ENCODE measurements at regions not wholly inside any gene's neighbourhood (a gene's known extent, or its start where the extent isn't known, plus 50 kb on each side); places are given as distances from the start of the nearest gene placed in this dataset.

- no peak overlapping the region for H3K4me3 ChIP-seq (ENCODE audit: low read depth, low read length)
- no peak for DNase-seq (ENCODE audit: low read depth)
- no peak for TF ChIP-seq CTCF (conservative IDR thresholded peaks at IDR 0.05; ENCODE audit: low read depth, low read length)
Observed at GRCh38 chr5:24177821-24178220, 467.0 kb downstream of the CDH10 start.

GRCh38 chr5:24183981-24184380, 460.8 kb downstream of the CDH10 start:
- TF ChIP-seq CTCF (conservative IDR thresholded peaks at IDR 0.05; ENCODE audit: low read depth, low read length), result no peak
- H3K4me3 ChIP-seq (ENCODE audit: low read depth, low read length), result no peak overlapping the region
- DNase-seq (ENCODE audit: low read depth), result no peak

- H3K4me3 ChIP-seq (ENCODE audit: low read depth, low read length), result no peak overlapping the region
- no peak for TF ChIP-seq CTCF (conservative IDR thresholded peaks at IDR 0.05; ENCODE audit: low read depth, low read length)
- no peak for DNase-seq (ENCODE audit: low read depth)
Observed at GRCh38 chr5:24188216-24188925, 456.4 kb downstream of the CDH10 start.

GRCh38 chr5:24196789-24197188, 448.0 kb downstream of the CDH10 start:
- H3K4me3 ChIP-seq (ENCODE audit: low read depth, low read length), result no peak overlapping the region
- no peak for DNase-seq (ENCODE audit: low read depth)
- TF ChIP-seq CTCF (conservative IDR thresholded peaks at IDR 0.05; ENCODE audit: low read depth, low read length), result no peak

- TF ChIP-seq CTCF (conservative IDR thresholded peaks at IDR 0.05; ENCODE audit: low read depth, low read length), result no peak
- DNase-seq (ENCODE audit: low read depth), result no peak
- no peak overlapping the region for H3K4me3 ChIP-seq (ENCODE audit: low read depth, low read length)
Observed at GRCh38 chr5:24208686-24209106, 436.1 kb downstream of the CDH10 start.

GRCh38 chr5:24215114-24215513, 429.7 kb downstream of the CDH10 start:
- no peak for DNase-seq (ENCODE audit: low read depth)
- TF ChIP-seq CTCF (conservative IDR thresholded peaks at IDR 0.05; ENCODE audit: low read depth, low read length), result no peak
- H3K4me3 ChIP-seq (ENCODE audit: low read depth, low read length), result no peak overlapping the region

- peak; percentile 12 for DNase-seq (ENCODE audit: low read depth)
- H3K4me3 ChIP-seq (ENCODE audit: low read depth, low read length), result no peak overlapping the region
- TF ChIP-seq CTCF (conservative IDR thresholded peaks at IDR 0.05; ENCODE audit: low read depth, low read length), result no peak
Observed at GRCh38 chr5:24222876-24223275, 421.9 kb downstream of the CDH10 start.

All from choroid plexus epithelial cell (primary cell).